ENCODE measurements at regions not wholly inside any gene's neighbourhood (a gene's known extent, or its start where the extent isn't known, plus 50 kb on each side); places are given as distances from the start of the nearest gene placed in this dataset.

DNA sequence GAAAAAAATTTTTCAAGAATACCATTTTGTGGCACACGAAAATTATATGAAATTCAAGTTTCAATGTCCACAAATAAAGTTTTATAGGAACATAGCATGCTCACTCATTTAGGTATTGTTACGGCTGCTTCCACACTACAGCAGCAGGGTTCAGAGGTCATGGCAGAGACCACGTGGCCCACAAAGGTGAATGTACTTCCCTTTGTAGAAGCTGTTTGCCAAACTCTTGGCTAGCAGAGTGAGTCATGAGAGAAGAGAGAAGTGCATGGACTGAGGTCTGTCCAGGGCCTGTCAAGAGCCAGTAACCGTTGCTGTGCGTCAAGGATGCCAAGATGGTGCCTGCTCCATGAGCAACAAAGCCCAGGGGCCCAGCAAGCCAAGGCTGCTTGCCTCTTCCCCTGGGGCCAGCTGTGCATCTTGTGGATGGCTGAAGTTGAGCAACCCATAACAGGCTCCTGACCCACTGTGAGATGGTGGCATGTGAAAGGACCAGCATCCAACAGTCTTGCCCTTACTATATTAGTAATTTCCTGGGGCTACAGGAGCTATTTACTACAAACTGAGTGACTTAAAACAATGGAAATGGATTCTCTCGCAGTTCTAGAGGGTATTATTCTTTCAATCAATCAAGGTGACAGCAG, 64.8 kb upstream of the ATP5PO start:
- no peak for TF ChIP-seq EZH2 (IDR thresholded peaks at IDR 0.05; ENCODE audit: insufficient read depth, poor library complexity, severe bottlenecking)
- no peak for TF ChIP-seq EZH2phosphoT487 (IDR thresholded peaks at IDR 0.05; ENCODE audit: insufficient read depth, low read depth)

All from GM23248 (cell line).